ENCODE measurements at regions not wholly inside any gene's neighbourhood (a gene's known extent, or its start where the extent isn't known, plus 50 kb on each side); places are given as distances from the start of the nearest gene placed in this dataset.

DNA sequence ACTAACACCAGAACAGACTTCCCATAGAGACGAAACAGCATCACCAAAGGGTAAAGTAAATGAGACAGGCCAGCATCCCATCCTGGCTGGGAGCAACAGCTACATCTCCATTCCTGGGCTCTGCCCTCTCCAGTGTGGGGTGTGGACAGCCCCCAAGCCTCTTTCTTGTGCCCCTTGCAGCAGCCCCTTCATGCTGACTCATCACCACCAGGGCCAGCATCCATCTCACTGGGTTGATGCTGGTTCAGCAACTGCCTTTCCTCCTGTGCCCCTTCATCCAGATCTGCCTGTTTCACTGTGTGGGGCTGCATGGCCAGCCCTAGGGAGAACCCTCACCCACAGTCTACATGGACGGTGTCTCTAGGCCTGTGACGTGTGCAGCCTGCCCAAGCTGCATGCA is 569.1 kb upstream of the TBX3 start:
- Histone ChIP-seq H3K9ac (replicated peaks in 1 of 4; ENCODE audit: extremely low read depth in 1 of 4, low read depth in 3 of 4, low read length in 3 of 4) (no peak overlapping the region), H3K23me2 (ENCODE audit: low read depth, low read length) (no peaks in the 10 kb centered on the region), H3K79me2 (ENCODE audit: control insufficient read depth in 1 of 2, insufficient read depth in 2 of 2, low read length in 2 of 2) (no peaks in the 10 kb centered on the region), H4K8ac (ENCODE audit: extremely low read depth, insufficient read depth, low read length) (no peak overlapping the region; the same call in 1 of the 2 replicates), H2BK15ac (ENCODE audit: low read length) (no peak overlapping the region), H3K4me2 (ENCODE audit: insufficient read depth in 1 of 2, low read depth in 2 of 2, low read length in 2 of 2) (no peak overlapping the region), H3K36me3 (ENCODE audit: control insufficient read depth in 2 of 4, insufficient read depth in 4 of 4, low read length in 3 of 4) (no peaks in the 10 kb centered on the region), H3K23ac (ENCODE audit: insufficient read length) (no peak overlapping the region), H3K4me1 (replicated peaks in 1 of 4; ENCODE audit: control insufficient read depth in 3 of 4, insufficient read depth in 4 of 4, low read length in 3 of 4) (no peaks in the 10 kb centered on the region), H3K27ac (ENCODE audit: low read depth, low read length) (no peak overlapping the region), H3K4me3 (ENCODE audit: extremely low read depth in 1 of 4, insufficient read depth in 2 of 4, low read depth in 3 of 4, low read length in 4 of 4) (no peak overlapping the region), H3K18ac (ENCODE audit: extremely low read depth, low read length) (no peak overlapping the region), H3K27me3 (replicated peaks in 1 of 4; ENCODE audit: control insufficient read depth in 3 of 4, extremely low read depth in 1 of 4, insufficient read depth in 3 of 4, low read length in 3 of 4) (no peaks in the 10 kb centered on the region; a peak in 1 of 7 replicates), H4K91ac (replicated peaks; ENCODE audit: insufficient read length, low read length) (no peak overlapping the region), H2BK20ac (ENCODE audit: low read length) (no peak overlapping the region), H2BK5ac (ENCODE audit: low read depth, low read length) (no peak overlapping the region), H3K9me3 (ENCODE audit: insufficient read depth in 2 of 2, low read depth in 1 of 2, low read length in 1 of 2) (no peaks in the 10 kb centered on the region), H4K5ac (ENCODE audit: insufficient read length, low read depth, low read length) (no peak overlapping the region), H2BK12ac (ENCODE audit: low read depth, low read length) (no peak overlapping the region), H3K14ac (ENCODE audit: insufficient read length) (no peak overlapping the region), H4K20me1 (replicated peaks in 1 of 2; ENCODE audit: control insufficient read depth in 1 of 2, insufficient read depth in 2 of 2, low read length in 2 of 2) (no peaks in the 10 kb centered on the region), H3K79me1 (ENCODE audit: low read depth, low read length) (no peaks in the 10 kb centered on the region), H3K4ac (replicated peaks; ENCODE audit: insufficient read length, low read depth, low read length) (no peak overlapping the region), H2AK5ac (ENCODE audit: low read depth, low read length) (no peak overlapping the region), H2BK120ac (replicated peaks; ENCODE audit: low read depth, low read length) (no peak overlapping the region), H2AFZ (ENCODE audit: low read length) (no peak overlapping the region), H3K56ac (replicated peaks; ENCODE audit: insufficient read length, low read depth, low read length) (no peak overlapping the region)
- DNase-seq (ENCODE audit: low read depth in 1 of 2, low spot score in 2 of 2) (no peak), FAIRE-seq (no peak)
- WGBS, 2 experiments (ENCODE audit: extremely low coverage in 1 of 2, insufficient coverage in 1 of 2, insufficient read length in 1 of 2, insufficient replicate concordance in 2 of 2, low coverage in 1 of 2, low lambda C conversion rate in 2 of 2, missing lambda C conversion rate in 1 of 2) = 94% methylated on average over 3 of the region's 3 CpGs; no CpG with 5 or more reads in 1 of the 2 experiments
- POLR2A ChIA-PET (ENCODE audit: partially characterized antibody) = no interaction called here
- CTCF ChIA-PET (ENCODE audit: partially characterized antibody) = no interaction called here
- TF ChIP-seq EGR1 (IDR thresholded peaks at IDR 0.05; ENCODE audit: borderline replicate concordance, low read depth, low read length) = no peak
- TF ChIP-seq NANOG (IDR thresholded peaks at IDR 0.05; ENCODE audit: insufficient read depth, low read depth, low read length, poor library complexity, severe bottlenecking) = no peak
- TF ChIP-seq, protein P1, sequence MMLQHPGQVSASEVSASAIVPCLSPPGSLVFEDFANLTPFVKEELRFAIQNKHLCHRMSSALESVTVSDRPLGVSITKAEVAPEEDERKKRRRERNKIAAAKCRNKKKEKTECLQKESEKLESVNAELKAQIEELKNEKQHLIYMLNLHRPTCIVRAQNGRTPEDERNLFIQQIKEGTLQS (IDR thresholded peaks at IDR 0.05; ENCODE audit: insufficient read depth, low read depth, low read length) = no peak
- no peak for TF ChIP-seq RBBP5 (IDR thresholded peaks at IDR 0.05; ENCODE audit: borderline replicate concordance, low read depth, low read length)
- TF ChIP-seq JUND (IDR thresholded peaks at IDR 0.05; ENCODE audit: low read length) = no peak
- TF ChIP-seq SIRT6 (IDR thresholded peaks at IDR 0.05; ENCODE audit: low read length) = no peak
- TF ChIP-seq RXRA (IDR thresholded peaks at IDR 0.05; ENCODE audit: insufficient read depth, low read depth, low read length) = no peak
- TF ChIP-seq CBX5 (IDR thresholded peaks at IDR 0.05; ENCODE audit: low read depth, low read length) = no peak

Measured in H1 (cell line).